ENCODE measurements at regions not wholly inside any gene's neighbourhood (a gene's known extent, or its start where the extent isn't known, plus 50 kb on each side); places are given as distances from the start of the nearest gene placed in this dataset.

DNA sequence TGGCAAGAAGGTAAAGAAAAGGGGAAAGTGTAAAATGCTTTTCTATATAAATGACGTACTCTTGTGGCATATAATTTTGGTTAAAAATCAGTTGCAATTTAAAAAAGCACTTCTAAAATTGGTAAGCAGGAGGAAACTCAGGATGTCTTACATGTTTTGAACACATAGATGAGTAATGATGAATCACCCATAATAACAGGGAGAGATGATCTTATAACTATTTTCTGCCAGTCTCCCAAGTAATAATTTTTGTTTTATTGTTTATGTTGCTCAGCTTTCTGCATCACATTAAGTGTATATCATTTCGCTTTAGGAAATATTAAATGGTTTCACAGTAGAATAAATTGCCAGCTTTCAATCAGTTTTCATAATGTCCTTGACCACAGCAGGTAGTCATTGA lies 1430.7 kb upstream of the PCDH20 start:
- no peak overlapping the region for H3K4me3 Mint-ChIP-seq
- no peaks in the 10 kb centered on the region for H3K79me1 ChIP-seq (ENCODE audit: insufficient read depth, low read depth, low read length, poor library complexity, severe bottlenecking)
- no peak overlapping the region for H3K27ac Mint-ChIP-seq
- H3K14ac ChIP-seq (ENCODE audit: insufficient read depth, low read length): no peak overlapping the region
- H3K79me2 ChIP-seq (ENCODE audit: insufficient read depth, low read length): no peaks in the 10 kb centered on the region
- no peaks in the 10 kb centered on the region for H3K4me1 Mint-ChIP-seq
- no peak overlapping the region for H3K18ac ChIP-seq (ENCODE audit: insufficient read length, low read depth, low read length)
- H3K27ac ChIP-seq (ENCODE audit: insufficient read length, low read depth, low read length): no peak overlapping the region
- no peak overlapping the region for H2BK5ac ChIP-seq (ENCODE audit: insufficient read length, low read length)
- no peaks in the 10 kb centered on the region for H3K9me3 ChIP-seq (ENCODE audit: control insufficient read depth, low read depth, low read length)
- no peak overlapping the region for H3K23ac ChIP-seq (ENCODE audit: insufficient read length, low read depth, low read length)
- no peak overlapping the region for H2BK120ac ChIP-seq (ENCODE audit: low read depth, low read length, poor library complexity, severe bottlenecking)
- H3K27me3 ChIP-seq (ENCODE audit: insufficient read depth, low read length): no peaks in the 10 kb centered on the region
- no peaks in the 10 kb centered on the region for H3K9me3 Mint-ChIP-seq
- H2BK12ac ChIP-seq (ENCODE audit: insufficient read length, low read depth, low read length): no peak overlapping the region
- H4K91ac ChIP-seq (ENCODE audit: insufficient read length, low read depth, low read length): no peak overlapping the region
- H3K36me3 Mint-ChIP-seq (ENCODE audit: insufficient read depth in 1 of 3, low read depth in 3 of 3): no peaks in the 10 kb centered on the region
- TF ChIP-seq, protein P1, sequence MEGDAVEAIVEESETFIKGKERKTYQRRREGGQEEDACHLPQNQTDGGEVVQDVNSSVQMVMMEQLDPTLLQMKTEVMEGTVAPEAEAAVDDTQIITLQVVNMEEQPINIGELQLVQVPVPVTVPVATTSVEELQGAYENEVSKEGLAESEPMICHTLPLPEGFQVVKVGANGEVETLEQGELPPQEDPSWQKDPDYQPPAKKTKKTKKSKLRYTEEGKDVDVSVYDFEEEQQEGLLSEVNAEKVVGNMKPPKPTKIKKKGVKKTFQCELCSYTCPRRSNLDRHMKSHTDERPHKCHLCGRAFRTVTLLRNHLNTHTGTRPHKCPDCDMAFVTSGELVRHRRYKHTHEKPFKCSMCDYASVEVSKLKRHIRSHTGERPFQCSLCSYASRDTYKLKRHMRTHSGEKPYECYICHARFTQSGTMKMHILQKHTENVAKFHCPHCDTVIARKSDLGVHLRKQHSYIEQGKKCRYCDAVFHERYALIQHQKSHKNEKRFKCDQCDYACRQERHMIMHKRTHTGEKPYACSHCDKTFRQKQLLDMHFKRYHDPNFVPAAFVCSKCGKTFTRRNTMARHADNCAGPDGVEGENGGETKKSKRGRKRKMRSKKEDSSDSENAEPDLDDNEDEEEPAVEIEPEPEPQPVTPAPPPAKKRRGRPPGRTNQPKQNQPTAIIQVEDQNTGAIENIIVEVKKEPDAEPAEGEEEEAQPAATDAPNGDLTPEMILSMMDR (conservative IDR thresholded peaks at IDR 0.05): no peak
- H3K9ac ChIP-seq (ENCODE audit: extremely low read depth, insufficient read length, low read length): no peak overlapping the region
- DNase-seq: no peak
- no peak overlapping the region for H3K4me2 ChIP-seq (ENCODE audit: insufficient read depth, insufficient read length, low read length)
- no peak overlapping the region for H3K56ac ChIP-seq (ENCODE audit: insufficient read length, low read depth, low read length)
- H2AFZ ChIP-seq (ENCODE audit: low read length): no peak overlapping the region
- no peak overlapping the region for H3K4ac ChIP-seq (ENCODE audit: low read depth, low read length)
- H3K4me1 ChIP-seq (ENCODE audit: insufficient read depth, low read length): no peaks in the 10 kb centered on the region
- no peaks in the 10 kb centered on the region for H4K20me1 ChIP-seq (ENCODE audit: control insufficient read depth, insufficient read depth, insufficient read length)
- H4K8ac ChIP-seq (replicated peaks; ENCODE audit: insufficient read length, low read depth, low read length): no peak overlapping the region
- WGBS (ENCODE audit: extremely low coverage, insufficient read length, low lambda C conversion rate): no CpG with 5 or more reads among the region's 2 CpGs
- H3K27me3 Mint-ChIP-seq (ENCODE audit: low read depth): no peaks in the 10 kb centered on the region
- no peak overlapping the region for H4K5ac ChIP-seq (ENCODE audit: insufficient read length, low read depth, low read length)
- H3K23me2 ChIP-seq (ENCODE audit: insufficient read length, low read depth, low read length, poor library complexity, severe bottlenecking): no peaks in the 10 kb centered on the region
- no peak overlapping the region for H2BK20ac ChIP-seq (ENCODE audit: low read depth, low read length, poor library complexity, severe bottlenecking)
- no peak overlapping the region for H2AK5ac ChIP-seq (ENCODE audit: insufficient read length, low read length)
- no peak overlapping the region for H2BK15ac ChIP-seq (ENCODE audit: low read depth, low read length)
- H3T11ph ChIP-seq (ENCODE audit: low read length): no peak overlapping the region
